PC-9 (cell line): ENCODE measurements at regions not wholly inside any gene's neighbourhood (a gene's known extent, or its start where the extent isn't known, plus 50 kb on each side); places are given as distances from the start of the nearest gene placed in this dataset.
"Not testable (repeated sequence)": the region's sequence is repeated elsewhere in the genome, so short reads cannot be mapped to it uniquely, and the experiment has no call there.

Source experiments
- EZH2 ChIP-seq: fragments of 200-600 bp; sonication (generic); IDR thresholded peaks from 2 replicates; pipeline ENCODE4 v1.8.0; 2017; ENCODE audit warnings: antibody characterized with exemption, low read depth
- TF ChIP-seq, protein P1 (sequence below): fragments of 200-600 bp; sonication (generic); conservative IDR thresholded peaks from 2 replicates; pipeline ENCODE4 v1.6.1; 2017; ENCODE audit warnings: mixed run types, antibody characterized with exemption, mild to moderate bottlenecking, moderate library complexity

DNA sequence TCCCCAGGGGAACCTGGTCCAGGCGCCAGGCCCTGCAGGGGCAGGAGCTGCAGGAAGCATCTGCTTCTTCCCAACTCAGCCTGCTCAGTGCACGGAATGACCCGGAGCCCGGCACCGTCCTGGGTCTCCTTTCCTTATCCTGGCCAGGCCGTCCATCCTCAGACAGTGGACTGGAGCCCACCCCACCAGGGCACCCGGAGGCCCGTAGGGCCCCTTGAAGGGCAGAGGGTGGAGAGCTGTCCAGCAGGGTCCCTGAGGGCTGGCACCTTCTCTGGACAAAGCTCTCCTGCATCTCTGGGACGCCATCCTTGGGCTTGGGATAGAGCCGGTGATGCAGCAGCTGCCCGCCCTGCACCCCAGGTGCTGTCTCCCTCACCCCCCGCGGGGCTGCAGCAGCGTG lies 207.9 kb downstream of the TMEM121 start:
- TF ChIP-seq, protein P1, sequence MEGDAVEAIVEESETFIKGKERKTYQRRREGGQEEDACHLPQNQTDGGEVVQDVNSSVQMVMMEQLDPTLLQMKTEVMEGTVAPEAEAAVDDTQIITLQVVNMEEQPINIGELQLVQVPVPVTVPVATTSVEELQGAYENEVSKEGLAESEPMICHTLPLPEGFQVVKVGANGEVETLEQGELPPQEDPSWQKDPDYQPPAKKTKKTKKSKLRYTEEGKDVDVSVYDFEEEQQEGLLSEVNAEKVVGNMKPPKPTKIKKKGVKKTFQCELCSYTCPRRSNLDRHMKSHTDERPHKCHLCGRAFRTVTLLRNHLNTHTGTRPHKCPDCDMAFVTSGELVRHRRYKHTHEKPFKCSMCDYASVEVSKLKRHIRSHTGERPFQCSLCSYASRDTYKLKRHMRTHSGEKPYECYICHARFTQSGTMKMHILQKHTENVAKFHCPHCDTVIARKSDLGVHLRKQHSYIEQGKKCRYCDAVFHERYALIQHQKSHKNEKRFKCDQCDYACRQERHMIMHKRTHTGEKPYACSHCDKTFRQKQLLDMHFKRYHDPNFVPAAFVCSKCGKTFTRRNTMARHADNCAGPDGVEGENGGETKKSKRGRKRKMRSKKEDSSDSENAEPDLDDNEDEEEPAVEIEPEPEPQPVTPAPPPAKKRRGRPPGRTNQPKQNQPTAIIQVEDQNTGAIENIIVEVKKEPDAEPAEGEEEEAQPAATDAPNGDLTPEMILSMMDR: not testable (repeated sequence)
- TF ChIP-seq EZH2: not testable (repeated sequence)
